HG02571 (cell line): ENCODE measurements at regions not wholly inside any gene's neighbourhood (a gene's known extent, or its start where the extent isn't known, plus 50 kb on each side); places are given as distances from the start of the nearest gene placed in this dataset.
"Not testable (repeated sequence)": the region's sequence is repeated elsewhere in the genome, so short reads cannot be mapped to it uniquely, and the experiment has no call there.

Source experiments
- ATAC-seq: cut with Tn5 transposase; IDR thresholded peaks from one replicate; pipeline ENCODE4 v1.9.1; 2021; ENCODE audit warnings: mild to moderate bottlenecking, moderate library complexity; ENCODE audit not compliant: unreplicated experiment

GRCh38 chr11:19628018-19628417 lies 84.6 kb upstream of the NAV2 start:
- ATAC-seq: no peak

DNA sequence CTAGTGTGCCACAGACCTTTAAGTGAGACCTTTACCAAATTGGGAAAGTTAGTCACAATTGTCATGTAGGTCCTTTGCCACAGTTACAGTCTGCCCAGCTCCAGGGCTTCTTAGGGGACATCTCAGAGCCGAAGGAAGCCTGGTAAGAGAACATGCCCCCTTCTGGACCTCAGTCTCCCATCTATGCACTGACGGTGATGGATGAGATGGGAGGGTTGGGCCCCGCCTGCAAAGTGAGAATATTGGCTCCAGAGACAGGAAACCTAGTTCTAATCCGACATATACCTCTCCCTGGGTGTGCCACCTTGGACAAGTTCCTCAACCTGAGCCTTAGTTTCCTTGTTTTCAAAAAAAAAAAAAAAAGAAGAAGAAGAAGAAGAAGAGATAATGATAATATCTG lies 85.1 kb upstream of the NAV2 start:
- no peak for ATAC-seq

DNA sequence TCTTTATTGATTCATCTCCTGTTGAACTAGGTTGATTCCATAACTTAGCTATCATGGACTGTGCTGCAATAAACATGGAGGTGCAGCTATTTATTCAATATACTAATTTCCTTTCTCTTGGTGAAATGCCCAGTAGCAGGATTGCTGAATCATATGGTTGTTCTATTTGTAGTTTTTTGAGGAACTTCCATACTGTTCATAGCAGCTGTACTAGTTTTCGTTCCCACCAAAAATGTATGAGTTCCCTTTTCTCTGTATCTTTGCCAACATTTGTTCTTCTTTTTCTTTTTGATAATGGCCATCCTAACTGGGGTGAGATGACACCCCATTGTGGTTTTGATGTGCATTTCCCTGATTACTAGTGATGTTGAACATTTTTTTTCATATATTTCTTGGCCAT lies 87.2 kb upstream of the NAV2 start:
- ATAC-seq: no peak

- ATAC-seq: no peak
Measured at GRCh38 chr11:19617696-19618523, 94.7 kb upstream of the NAV2 start.

GRCh38 chr11:19615341-19616183 lies 97.1 kb upstream of the NAV2 start:
- ATAC-seq: no peak

- no peak for ATAC-seq
Measured at GRCh38 chr11:19614370-19614940, 98.2 kb upstream of the NAV2 start.

- not testable (repeated sequence) for ATAC-seq
Measured at GRCh38 chr11:19612025-19612424, 100.6 kb upstream of the NAV2 start.

DNA sequence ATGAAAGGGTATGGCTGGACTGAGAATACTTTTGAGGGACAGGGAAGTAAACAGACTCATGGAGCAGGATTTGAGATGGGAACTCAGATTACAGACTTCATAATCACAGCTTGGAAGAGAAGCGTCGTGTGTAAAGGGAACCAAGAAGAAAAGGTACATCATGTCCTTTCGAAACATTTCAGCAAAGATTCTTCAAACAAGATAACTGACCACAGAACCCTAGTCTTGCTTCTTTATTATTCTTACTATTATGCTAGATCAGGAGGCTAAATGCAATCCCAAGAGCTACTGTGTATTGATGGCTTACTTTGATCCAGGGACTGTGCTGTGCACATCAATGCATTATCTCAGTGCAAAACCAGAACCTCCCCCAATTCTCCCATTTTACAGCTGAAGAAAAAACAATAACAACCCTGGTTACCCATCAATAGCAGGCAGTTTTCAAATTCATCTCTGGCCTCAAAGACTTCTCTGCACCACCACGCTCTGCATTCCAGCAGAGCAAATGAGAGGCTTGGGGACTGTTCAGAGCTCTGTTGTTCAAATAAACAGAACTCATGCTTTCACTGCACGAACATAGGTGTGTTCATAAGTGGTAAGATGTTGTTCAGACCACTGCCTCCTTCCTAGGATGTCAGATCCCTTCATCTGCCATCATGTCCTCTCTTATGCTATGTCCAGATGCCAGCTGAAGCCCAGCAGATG lies 104.8 kb upstream of the NAV2 start:
- no peak for ATAC-seq

GRCh38 chr11:19606856-19607655 lies 105.6 kb upstream of the NAV2 start:
- no peak for ATAC-seq

DNA sequence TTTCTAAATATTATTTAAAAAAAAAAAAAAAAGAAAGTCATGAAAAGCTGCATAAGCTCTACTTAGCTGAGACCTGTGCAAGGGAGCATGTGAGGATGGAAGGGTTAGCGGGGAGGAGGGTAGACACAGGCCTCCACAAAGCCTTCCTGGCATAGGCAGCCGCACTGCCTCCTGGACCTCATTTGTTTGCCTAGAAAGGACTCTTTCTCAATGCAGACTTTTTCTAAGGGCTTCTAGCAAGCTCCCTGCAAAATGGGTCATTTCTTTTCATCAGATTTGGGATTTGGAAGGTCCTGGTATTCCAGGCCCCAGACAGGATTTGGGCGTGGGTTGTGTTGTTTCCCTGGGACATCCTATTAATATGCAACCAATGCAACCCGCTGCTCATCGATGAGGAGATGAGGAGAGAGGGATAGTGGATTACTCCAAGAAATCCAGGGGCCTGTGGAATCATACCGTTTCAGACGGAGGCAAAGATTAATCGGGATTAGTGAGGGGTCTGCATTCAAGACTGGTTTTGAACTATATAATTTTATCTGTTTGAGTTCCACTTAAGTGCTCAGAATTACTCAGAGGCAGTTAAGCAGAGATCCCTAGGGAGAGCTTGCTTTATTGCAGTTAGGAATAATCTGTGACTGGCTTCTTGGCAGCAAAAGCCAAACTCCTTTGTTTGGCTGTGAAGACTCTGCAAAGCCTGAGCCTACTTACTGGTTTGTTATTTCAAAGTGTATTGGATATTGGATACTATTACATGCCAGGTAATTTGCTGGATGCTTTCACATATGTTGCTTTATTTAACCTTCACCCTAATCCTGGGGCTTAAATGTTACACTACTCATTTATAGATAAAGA lies 106.9 kb upstream of the NAV2 start:
- no peak for ATAC-seq

- no peak for ATAC-seq
Measured at GRCh38 chr11:19604679-19605375, 107.8 kb upstream of the NAV2 start.

DNA sequence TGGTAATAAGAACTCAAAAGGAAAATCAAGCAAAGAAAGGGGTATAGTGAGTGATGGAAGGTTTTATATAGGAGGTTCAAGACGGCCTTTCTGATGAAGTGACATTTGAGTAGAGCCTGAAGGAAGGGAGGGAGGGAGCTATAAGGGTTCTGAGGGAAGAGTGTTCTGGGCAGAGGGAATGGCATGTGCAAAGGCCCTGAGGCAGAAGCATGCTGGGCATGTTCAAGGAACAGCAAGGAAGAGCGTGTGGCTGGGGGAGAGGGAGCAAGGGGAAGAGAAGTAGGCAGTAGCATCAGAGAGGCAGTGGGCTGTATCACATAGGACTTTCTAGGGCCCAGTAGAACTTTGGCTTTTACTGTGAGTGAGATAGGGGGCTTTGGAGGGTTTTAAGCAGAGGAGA lies 108.9 kb upstream of the NAV2 start:
- no peak for ATAC-seq

DNA sequence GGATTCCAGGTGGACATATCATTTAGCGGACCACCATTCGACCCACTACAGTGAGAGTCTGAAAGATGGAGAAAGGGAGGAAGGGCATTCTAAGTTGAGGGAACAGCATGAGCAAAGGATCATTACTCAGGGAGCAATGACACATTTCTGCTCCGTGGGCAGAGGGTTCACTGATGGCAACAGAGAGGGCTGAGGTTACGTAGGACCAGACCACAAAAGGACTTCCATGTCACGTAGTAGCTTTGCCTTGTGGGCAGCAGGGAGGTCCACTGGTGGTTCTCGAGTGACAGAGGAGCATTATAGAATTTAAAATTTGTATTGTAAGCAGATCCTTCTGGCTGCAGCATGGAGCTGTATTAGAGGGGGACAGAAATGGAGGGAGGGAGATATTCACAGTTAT lies 109.7 kb upstream of the NAV2 start:
- no peak for ATAC-seq

- no peak for ATAC-seq
Measured at GRCh38 chr11:19602406-19602805, 110.2 kb upstream of the NAV2 start.

- ATAC-seq: no peak
Measured at GRCh38 chr11:19601235-19601634, 111.4 kb upstream of the NAV2 start.

- no peak for ATAC-seq
Measured at GRCh38 chr11:19599681-19600080, 113.0 kb upstream of the NAV2 start.

- ATAC-seq: no peak
Measured at GRCh38 chr11:19598876-19599486, 113.7 kb upstream of the NAV2 start.

DNA sequence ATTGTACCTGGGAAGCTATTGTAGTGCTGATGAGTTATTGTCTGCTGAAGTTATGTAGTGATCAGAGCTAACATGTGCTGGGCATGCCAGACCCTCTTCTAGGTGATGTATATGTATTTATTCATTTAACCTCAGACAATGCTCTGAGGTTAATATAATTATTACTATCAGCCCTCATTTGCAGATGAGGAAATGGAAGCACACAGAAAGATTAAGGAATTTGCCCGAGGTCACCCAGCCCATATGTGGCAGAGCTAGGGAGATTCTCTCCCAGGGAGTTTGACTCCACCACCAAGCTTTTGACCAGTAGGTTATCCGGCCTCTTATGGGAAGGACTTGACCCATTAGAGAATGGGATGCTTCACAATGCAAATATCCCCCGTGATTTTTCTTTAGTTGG lies 114.2 kb upstream of the NAV2 start:
- no peak for ATAC-seq
